ENCODE measurements at regions not wholly inside any gene's neighbourhood (a gene's known extent, or its start where the extent isn't known, plus 50 kb on each side); places are given as distances from the start of the nearest gene placed in this dataset.
"Not testable (repeated sequence)": the region's sequence is repeated elsewhere in the genome, so short reads cannot be mapped to it uniquely, and the experiment has no call there.

DNA sequence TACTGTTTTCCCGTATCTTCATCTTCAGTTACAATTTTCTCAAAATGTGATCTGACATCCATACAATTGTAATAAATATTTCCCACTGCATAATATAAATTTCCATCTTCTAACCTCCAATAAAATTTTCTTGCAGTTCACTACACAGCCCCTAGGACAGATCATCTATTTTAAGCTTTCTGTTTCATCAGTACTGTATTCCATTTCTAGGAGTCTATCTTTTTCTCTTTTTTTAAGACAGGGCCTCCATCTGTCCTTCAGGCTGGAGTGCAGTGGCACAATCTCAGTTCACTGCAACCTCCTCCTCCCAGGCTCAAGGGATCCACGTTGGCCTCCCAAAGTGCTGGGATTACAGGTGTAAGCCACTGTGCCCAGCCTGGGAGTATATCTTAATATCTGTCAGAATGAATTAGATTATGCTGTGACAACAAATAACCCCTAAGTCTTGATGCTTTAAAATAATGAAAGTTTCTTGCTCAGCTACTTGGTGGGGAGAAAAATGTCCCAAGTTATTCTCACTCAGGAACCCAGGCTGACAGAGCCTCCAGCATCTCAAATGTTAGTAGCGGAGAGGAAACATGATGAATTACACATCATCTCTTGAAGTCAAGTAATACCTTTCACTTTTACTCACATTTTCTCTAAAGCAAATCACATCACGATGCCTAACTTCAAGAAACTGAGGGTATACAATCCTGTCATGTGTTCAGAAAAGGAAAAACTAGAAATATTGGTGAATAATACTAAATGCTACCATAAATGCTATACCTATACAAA, 92.2 kb downstream of the BUD13 start:
- ATAC-seq (no peak), DNase-seq (ENCODE audit: low spot score) (no peak)
- H3K9me2 ChIP-seq (ENCODE audit: insufficient read depth): no peaks in the 10 kb centered on the region
- Mint-ChIP-seq H3K27ac (no peak overlapping the region), H3K36me3 (ENCODE audit: low read depth) (peaks cover 10% of the 10 kb centered on the region), H3K27me3 (ENCODE audit: insufficient read depth, low read depth, poor library complexity) (no peaks in the 10 kb centered on the region), H3K4me1 (no peaks in the 10 kb centered on the region), H3K9me3 (peaks cover 14% of the 10 kb centered on the region; the same call in 2 of the 3 replicates), H3K4me3 (no peak overlapping the region)
- no peak overlapping the region for H3K4me2 ChIP-seq
- H3K4me1 ChIP-seq (ENCODE audit: insufficient read depth): no peaks in the 10 kb centered on the region
- no peaks in the 10 kb centered on the region for H3F3A ChIP-seq (replicated peaks; ENCODE audit: low read depth)
- H3K27ac ChIP-seq (ENCODE audit: low read depth): no peak overlapping the region
- TF ChIP-seq POLR2AphosphoS5 (IDR thresholded peaks at IDR 0.05; ENCODE audit: low read depth) (no peak), CTCF (conservative IDR thresholded peaks at IDR 0.05; ENCODE audit: low read depth in 2 of 2) (peak in 1 of 2 experiments; percentile 15; a peak in 1 of 4 replicates)
- no peaks in the 10 kb centered on the region for H4K20me1 ChIP-seq (replicated peaks; ENCODE audit: insufficient read depth)
- no peaks in the 10 kb centered on the region for H3K36me3 ChIP-seq (ENCODE audit: insufficient read depth)
- no peak overlapping the region for H2AFZ ChIP-seq
- no peaks in the 10 kb centered on the region for H3K79me2 ChIP-seq (replicated peaks; ENCODE audit: insufficient read depth)
- no peak overlapping the region for H3K4me3 ChIP-seq
- no peaks in the 10 kb centered on the region for H3K27me3 ChIP-seq (ENCODE audit: insufficient read depth)

DNA sequence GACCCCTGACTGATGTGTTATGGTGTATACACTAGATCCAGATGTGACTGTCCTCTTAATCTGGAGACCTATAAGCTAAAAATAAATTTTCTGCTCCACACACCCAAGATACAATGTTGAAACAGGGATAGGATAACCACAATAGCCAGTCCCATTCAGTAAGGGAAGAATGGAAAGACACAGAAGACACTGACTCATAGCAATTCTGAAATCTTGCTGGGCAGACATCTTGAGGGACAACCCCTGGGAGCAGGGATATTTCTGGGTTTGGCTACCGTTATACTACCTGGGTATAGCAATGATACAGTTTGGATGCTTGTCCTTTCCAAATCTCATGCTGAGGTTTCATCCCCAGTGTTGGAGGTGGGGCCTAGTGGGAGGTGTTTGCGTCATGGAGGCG, 93.9 kb downstream of the BUD13 start:
- Mint-ChIP-seq H3K4me3 (no peak overlapping the region), H3K9me3 (peaks cover 9% of the 10 kb centered on the region; the same call in 2 of the 3 replicates), H3K27me3 (ENCODE audit: insufficient read depth, low read depth, poor library complexity) (no peaks in the 10 kb centered on the region), H3K36me3 (ENCODE audit: low read depth) (peaks cover 8% of the 10 kb centered on the region), H3K27ac (no peak overlapping the region), H3K4me1 (no peaks in the 10 kb centered on the region)
- Histone ChIP-seq H3K79me2 (replicated peaks; ENCODE audit: insufficient read depth) (no peaks in the 10 kb centered on the region), H3K4me2 (no peak overlapping the region), H3K9me2 (ENCODE audit: insufficient read depth) (no peaks in the 10 kb centered on the region), H2AFZ (no peak overlapping the region), H4K20me1 (replicated peaks; ENCODE audit: insufficient read depth) (no peaks in the 10 kb centered on the region), H3K36me3 (ENCODE audit: insufficient read depth) (no peaks in the 10 kb centered on the region), H3F3A (replicated peaks; ENCODE audit: low read depth) (0 out of 2 replicates have a peak, but pooled peaks cover 4% of the 10 kb centered on the region), H3K4me3 (no peak overlapping the region), H3K4me1 (ENCODE audit: insufficient read depth) (no peaks in the 10 kb centered on the region), H3K27me3 (ENCODE audit: insufficient read depth) (no peaks in the 10 kb centered on the region), H3K27ac (ENCODE audit: low read depth) (no peak overlapping the region)
- DNase-seq (ENCODE audit: low spot score): no peak
- TF ChIP-seq ZNF462 (CRISPR knock-in tag; IDR thresholded peaks at IDR 0.05) (no peak), JUNB (IDR thresholded peaks at IDR 0.05; ENCODE audit: unreplicated experiment) (no peak), NANOG (IDR thresholded peaks at IDR 0.05; ENCODE audit: borderline replicate concordance) (no peak)
- ATAC-seq: no peak

GRCh38 chr11:116667318-116667717, 105.5 kb downstream of the BUD13 start:
- not testable (repeated sequence) for H3K9me2 ChIP-seq (ENCODE audit: insufficient read depth); H3K27me3 ChIP-seq (ENCODE audit: insufficient read depth); H3K36me3 Mint-ChIP-seq (ENCODE audit: low read depth); H3F3A ChIP-seq (replicated peaks; ENCODE audit: low read depth); H3K4me2 ChIP-seq; H3K27me3 Mint-ChIP-seq (ENCODE audit: insufficient read depth, low read depth, poor library complexity); H3K4me3 Mint-ChIP-seq; H3K79me2 ChIP-seq (replicated peaks; ENCODE audit: insufficient read depth); ATAC-seq; H3K4me1 ChIP-seq (ENCODE audit: insufficient read depth); H2AFZ ChIP-seq; H3K27ac ChIP-seq (ENCODE audit: low read depth); DNase-seq (ENCODE audit: low spot score); H3K9me3 Mint-ChIP-seq; H3K4me3 ChIP-seq; H3K36me3 ChIP-seq (ENCODE audit: insufficient read depth); H3K27ac Mint-ChIP-seq; H3K4me1 Mint-ChIP-seq; H4K20me1 ChIP-seq (replicated peaks; ENCODE audit: insufficient read depth)
